ENCODE measurements at regions not wholly inside any gene's neighbourhood (a gene's known extent, or its start where the extent isn't known, plus 50 kb on each side); places are given as distances from the start of the nearest gene placed in this dataset.

DNA sequence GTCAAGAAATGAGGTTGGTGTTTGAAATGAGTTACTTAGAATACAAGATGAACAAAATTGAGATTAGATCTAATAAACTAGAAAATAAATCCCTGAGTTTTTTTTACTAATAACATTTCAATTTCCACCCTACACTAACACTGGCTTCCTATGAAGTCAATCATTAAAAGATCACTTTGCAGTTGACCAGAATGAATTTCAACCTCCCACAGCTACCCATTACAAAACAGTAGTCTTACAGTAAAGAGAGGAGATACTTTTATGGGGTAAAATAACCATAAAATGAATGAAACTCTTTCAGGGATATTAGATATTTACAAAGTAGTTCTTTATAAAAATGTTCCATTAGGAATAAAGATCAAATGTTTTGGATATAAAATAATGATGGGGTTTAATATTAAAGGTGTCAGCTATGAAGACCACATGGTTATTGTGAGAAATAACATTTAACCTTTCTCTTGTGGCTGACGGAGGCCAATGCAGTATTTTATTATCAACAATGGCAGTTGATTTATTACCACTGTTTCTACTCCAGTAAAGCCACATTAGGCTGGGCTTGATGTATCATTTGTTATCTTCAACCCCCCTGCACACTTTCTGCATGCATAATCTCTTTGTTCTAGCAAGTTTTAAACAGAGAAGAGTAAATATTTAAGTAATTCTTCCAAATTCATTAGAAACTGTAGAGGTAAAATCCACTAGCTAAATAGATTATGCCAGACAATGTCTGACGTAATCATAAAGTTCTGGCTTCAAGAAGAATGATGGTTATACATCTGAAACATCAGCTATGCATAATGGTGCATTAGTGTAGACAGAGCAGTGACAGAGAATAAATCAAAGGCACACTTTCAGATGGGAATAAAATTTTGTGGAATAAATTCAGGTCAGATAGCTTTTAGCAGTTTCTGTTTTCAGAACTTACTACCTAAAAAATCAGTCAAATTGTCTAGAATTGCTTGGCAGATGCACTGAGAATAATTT lies 516.6 kb downstream of the PCDH18 start:
- CTCF ChIA-PET: no interaction called here
- POLR2A ChIA-PET (ENCODE audit: unreplicated experiment): no interaction called here
- intact Hi-C loops (cut with micrococcal nuclease; ENCODE audit: unreplicated experiment): no loop called here

DNA sequence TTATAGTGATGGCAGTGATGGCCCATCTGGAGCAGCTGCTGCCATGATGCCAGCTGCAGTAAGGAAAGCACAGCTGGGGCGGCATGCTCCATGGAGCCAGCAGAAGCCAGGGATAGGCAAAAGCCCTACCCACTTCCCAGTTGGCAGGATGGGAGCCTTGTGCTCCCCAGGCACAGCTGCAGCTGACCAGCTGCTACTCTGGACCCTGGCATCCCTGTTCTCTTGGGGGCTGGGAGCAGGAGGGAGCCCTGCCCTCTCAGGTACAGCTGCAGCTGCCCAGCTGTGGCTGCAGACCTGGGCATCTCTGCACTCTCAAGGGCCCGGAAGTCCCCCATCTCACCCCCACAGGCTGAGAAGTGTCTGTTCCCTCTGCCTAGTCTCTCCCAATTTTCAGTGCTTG lies 531.9 kb downstream of the PCDH18 start:
- H3K9me2 ChIP-seq (ENCODE audit: insufficient read depth): no peaks in the 10 kb centered on the region

More for the DNA sequence above, 516.6 kb downstream of the PCDH18 start:
- no peak for DNase-seq
- TF ChIP-seq, protein P1, sequence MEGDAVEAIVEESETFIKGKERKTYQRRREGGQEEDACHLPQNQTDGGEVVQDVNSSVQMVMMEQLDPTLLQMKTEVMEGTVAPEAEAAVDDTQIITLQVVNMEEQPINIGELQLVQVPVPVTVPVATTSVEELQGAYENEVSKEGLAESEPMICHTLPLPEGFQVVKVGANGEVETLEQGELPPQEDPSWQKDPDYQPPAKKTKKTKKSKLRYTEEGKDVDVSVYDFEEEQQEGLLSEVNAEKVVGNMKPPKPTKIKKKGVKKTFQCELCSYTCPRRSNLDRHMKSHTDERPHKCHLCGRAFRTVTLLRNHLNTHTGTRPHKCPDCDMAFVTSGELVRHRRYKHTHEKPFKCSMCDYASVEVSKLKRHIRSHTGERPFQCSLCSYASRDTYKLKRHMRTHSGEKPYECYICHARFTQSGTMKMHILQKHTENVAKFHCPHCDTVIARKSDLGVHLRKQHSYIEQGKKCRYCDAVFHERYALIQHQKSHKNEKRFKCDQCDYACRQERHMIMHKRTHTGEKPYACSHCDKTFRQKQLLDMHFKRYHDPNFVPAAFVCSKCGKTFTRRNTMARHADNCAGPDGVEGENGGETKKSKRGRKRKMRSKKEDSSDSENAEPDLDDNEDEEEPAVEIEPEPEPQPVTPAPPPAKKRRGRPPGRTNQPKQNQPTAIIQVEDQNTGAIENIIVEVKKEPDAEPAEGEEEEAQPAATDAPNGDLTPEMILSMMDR (conservative IDR thresholded peaks at IDR 0.05): no peak
- TF ChIP-seq EZH2 (IDR thresholded peaks at IDR 0.05; ENCODE audit: low read depth): no peak
- Histone ChIP-seq H3K9me3 (ENCODE audit: insufficient read depth, low read depth) (no peaks in the 10 kb centered on the region), H3K9me2 (ENCODE audit: insufficient read depth) (no peaks in the 10 kb centered on the region), H3K27ac (no peak overlapping the region), H3K36me3 (ENCODE audit: low read depth) (no peaks in the 10 kb centered on the region), H3K4me3 (no peak overlapping the region), H3K4me2 (no peak overlapping the region), H3K27me3 (ENCODE audit: insufficient read depth, low read depth) (no peaks in the 10 kb centered on the region), H3K79me2 (ENCODE audit: low read depth) (no peaks in the 10 kb centered on the region), H4K20me1 (ENCODE audit: insufficient read depth) (no peaks in the 10 kb centered on the region), H3F3A (ENCODE audit: insufficient read depth, low read depth) (no peaks in the 10 kb centered on the region), H3K4me1 (replicated peaks; ENCODE audit: insufficient read depth) (no peaks in the 10 kb centered on the region), H2AFZ (no peak overlapping the region)
- BruUV-seq (replicated peaks): no TSS peak

DNA sequence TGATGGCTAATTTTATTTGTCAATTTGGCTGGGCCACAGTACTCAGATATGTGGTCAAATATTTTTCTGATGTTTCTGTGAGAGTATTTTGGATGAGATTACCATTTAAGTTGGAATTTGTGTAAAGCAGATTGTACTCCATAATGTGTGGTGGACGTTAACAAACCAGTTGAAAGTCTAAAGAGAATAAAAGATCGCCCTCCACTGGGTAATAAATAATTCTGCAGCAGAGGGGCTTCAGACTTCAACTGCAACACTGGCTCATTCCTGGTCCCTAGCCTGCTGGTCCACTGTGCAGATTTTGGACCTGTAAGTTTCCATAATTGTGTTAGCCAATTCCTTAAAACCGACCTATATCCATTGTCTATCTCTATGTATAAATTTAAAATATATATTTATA lies 540.3 kb downstream of the PCDH18 start:
- ChIA-PET CTCF (no interaction called here), POLR2A (ENCODE audit: unreplicated experiment) (no interaction called here)
- H3K9me3 ChIP-seq (ENCODE audit: insufficient read depth, low read depth): no peaks in the 10 kb centered on the region
- intact Hi-C loops (cut with micrococcal nuclease; ENCODE audit: unreplicated experiment): no loop called here
- no peaks in the 10 kb centered on the region for H3F3A ChIP-seq (ENCODE audit: insufficient read depth, low read depth)
- no peaks in the 10 kb centered on the region for H3K4me1 ChIP-seq (replicated peaks; ENCODE audit: insufficient read depth)
- H4K20me1 ChIP-seq (ENCODE audit: insufficient read depth): no peaks in the 10 kb centered on the region
- TF ChIP-seq, protein P1 (conservative IDR thresholded peaks at IDR 0.05): no peak
- no peak for TF ChIP-seq EZH2 (IDR thresholded peaks at IDR 0.05; ENCODE audit: low read depth)
- H3K4me3 ChIP-seq: no peak overlapping the region
- H3K9me2 ChIP-seq (ENCODE audit: insufficient read depth): no peaks in the 10 kb centered on the region
- no peak overlapping the region for H3K27ac ChIP-seq
- no peak overlapping the region for H3K4me2 ChIP-seq
- BruUV-seq (replicated peaks): no TSS peak
- no peak for DNase-seq
- no peaks in the 10 kb centered on the region for H3K79me2 ChIP-seq (ENCODE audit: low read depth)
- H3K27me3 ChIP-seq (ENCODE audit: insufficient read depth, low read depth): no peaks in the 10 kb centered on the region
- H2AFZ ChIP-seq: no peak overlapping the region
- H3K36me3 ChIP-seq (ENCODE audit: low read depth): no peaks in the 10 kb centered on the region

More for the DNA sequence above, 531.9 kb downstream of the PCDH18 start:
- Histone ChIP-seq H3K4me3 (no peak overlapping the region), H3K9me3 (ENCODE audit: insufficient read depth, low read depth) (no peaks in the 10 kb centered on the region), H3K27me3 (ENCODE audit: insufficient read depth, low read depth) (no peaks in the 10 kb centered on the region), H3K27ac (no peak overlapping the region), H2AFZ (no peak overlapping the region), H3K4me1 (replicated peaks; ENCODE audit: insufficient read depth) (no peaks in the 10 kb centered on the region), H4K20me1 (ENCODE audit: insufficient read depth) (no peaks in the 10 kb centered on the region), H3K79me2 (ENCODE audit: low read depth) (no peaks in the 10 kb centered on the region), H3K36me3 (ENCODE audit: low read depth) (no peaks in the 10 kb centered on the region), H3F3A (ENCODE audit: insufficient read depth, low read depth) (no peaks in the 10 kb centered on the region), H3K4me2 (no peak overlapping the region)
- ChIA-PET POLR2A (ENCODE audit: unreplicated experiment) (no interaction called here), CTCF (no interaction called here)
- intact Hi-C loops (cut with micrococcal nuclease; ENCODE audit: unreplicated experiment): no loop called here
- no TSS peak for BruUV-seq (replicated peaks)
- no peak for DNase-seq
- no peak for TF ChIP-seq EZH2 (IDR thresholded peaks at IDR 0.05; ENCODE audit: low read depth)
- TF ChIP-seq, protein P1 (conservative IDR thresholded peaks at IDR 0.05): no peak

Measured in PC-9 (cell line).